ENCODE measurements at regions not wholly inside any gene's neighbourhood (a gene's known extent, or its start where the extent isn't known, plus 50 kb on each side); places are given as distances from the start of the nearest gene placed in this dataset.

GRCh38 chr6:22883061-22883717 lies 313.8 kb downstream of the HDGFL1 start:
- CTCF ChIA-PET = no interaction called here
- no TSS peak for BruUV-seq (replicated peaks)
- intact Hi-C loops (cut with micrococcal nuclease; ENCODE audit: unreplicated experiment) = no loop called here

DNA sequence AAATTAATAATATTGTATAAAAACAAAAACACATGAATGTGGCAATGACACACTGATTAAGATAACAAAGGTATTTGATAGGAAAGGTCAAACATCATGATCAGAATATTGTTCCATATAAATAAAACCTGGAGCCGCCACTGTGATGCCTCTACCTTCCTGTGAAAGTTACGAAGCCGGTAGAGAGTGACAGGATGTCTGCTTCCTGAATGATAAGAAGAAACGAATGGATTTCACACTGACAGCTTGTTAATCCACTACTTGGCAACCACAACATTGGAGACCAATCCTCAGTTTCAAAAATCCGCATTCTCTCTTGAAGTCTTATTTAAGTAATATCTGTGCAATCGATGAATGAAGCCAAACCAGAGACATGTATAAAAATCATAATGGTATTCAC lies 315.1 kb downstream of the HDGFL1 start:
- Histone ChIP-seq H3K9me3 (ENCODE audit: insufficient read depth, low read depth) (peaks cover 4% of the 10 kb centered on the region; the same call in 1 of the 2 replicates), H3K27me3 (ENCODE audit: insufficient read depth, low read depth) (no peaks in the 10 kb centered on the region), H3K36me3 (ENCODE audit: low read depth) (no peaks in the 10 kb centered on the region), H3K4me1 (replicated peaks; ENCODE audit: insufficient read depth) (peaks cover 32% of the 10 kb centered on the region), H2AFZ (no peak overlapping the region), H3K9me2 (ENCODE audit: insufficient read depth) (no peaks in the 10 kb centered on the region), H4K20me1 (ENCODE audit: insufficient read depth) (no peaks in the 10 kb centered on the region), H3K4me3 (no peak overlapping the region), H3F3A (ENCODE audit: insufficient read depth, low read depth) (peaks cover 17% of the 10 kb centered on the region), H3K79me2 (ENCODE audit: low read depth) (no peaks in the 10 kb centered on the region), H3K4me2 (no peak overlapping the region), H3K27ac (no peak overlapping the region)
- no TSS peak for BruUV-seq (replicated peaks)
- DNase-seq = no peak
- ChIA-PET POLR2A (ENCODE audit: unreplicated experiment) (interaction anchor here (0.7 kb wide), 1 partner anchor 861 kb away, joined by 6 read pairs; no protein-coding TSS in a partner anchor), CTCF (no interaction called here)
- TF ChIP-seq CTCF (conservative IDR thresholded peaks at IDR 0.05) (no peak), EZH2 (IDR thresholded peaks at IDR 0.05; ENCODE audit: low read depth) (no peak)
- intact Hi-C loops (cut with micrococcal nuclease; ENCODE audit: unreplicated experiment) = no loop called here

More at GRCh38 chr6:22883061-22883717, 313.8 kb downstream of the HDGFL1 start:
- Histone ChIP-seq H3K4me3 (no peak overlapping the region), H3K79me2 (ENCODE audit: low read depth) (no peaks in the 10 kb centered on the region), H3K4me2 (no peak overlapping the region), H3K9me2 (ENCODE audit: insufficient read depth) (no peaks in the 10 kb centered on the region), H4K20me1 (ENCODE audit: insufficient read depth) (no peaks in the 10 kb centered on the region), H3K9me3 (ENCODE audit: insufficient read depth, low read depth) (peaks cover 4% of the 10 kb centered on the region; the same call in 1 of the 2 replicates), H3K36me3 (ENCODE audit: low read depth) (no peaks in the 10 kb centered on the region), H3K4me1 (replicated peaks; ENCODE audit: insufficient read depth) (peaks cover 25% of the 10 kb centered on the region), H3K27ac (no peak overlapping the region), H3F3A (ENCODE audit: insufficient read depth, low read depth) (peaks cover 11% of the 10 kb centered on the region), H2AFZ (no peak overlapping the region), H3K27me3 (ENCODE audit: insufficient read depth, low read depth) (no peaks in the 10 kb centered on the region)
- TF ChIP-seq CTCF (conservative IDR thresholded peaks at IDR 0.05) (no peak), EZH2 (IDR thresholded peaks at IDR 0.05; ENCODE audit: low read depth) (no peak)
- no peak for DNase-seq
- POLR2A ChIA-PET (ENCODE audit: unreplicated experiment) = no interaction called here

- intact Hi-C loops (cut with micrococcal nuclease; ENCODE audit: unreplicated experiment) = no loop called here
- TF ChIP-seq CTCF (conservative IDR thresholded peaks at IDR 0.05) = no peak
- TF ChIP-seq EZH2 (IDR thresholded peaks at IDR 0.05; ENCODE audit: low read depth) = no peak
- H3K36me3 ChIP-seq (ENCODE audit: low read depth) = no peaks in the 10 kb centered on the region
- peaks cover 17% of the 10 kb centered on the region for H3K4me1 ChIP-seq (replicated peaks; ENCODE audit: insufficient read depth)
- no peak overlapping the region for H2AFZ ChIP-seq
- peak in 1 of 2 experiments; percentile 46 for DNase-seq
- H3K4me2 ChIP-seq = no peak overlapping the region
- ChIA-PET CTCF (no interaction called here), POLR2A (ENCODE audit: unreplicated experiment) (no interaction called here)
- no TSS peak for BruUV-seq (replicated peaks)
- H3F3A ChIP-seq (ENCODE audit: insufficient read depth, low read depth) = 0 out of 2 replicates have a peak, but pooled peaks cover 7% of the 10 kb centered on the region
- H4K20me1 ChIP-seq (ENCODE audit: insufficient read depth) = no peaks in the 10 kb centered on the region
- H3K79me2 ChIP-seq (ENCODE audit: low read depth) = no peaks in the 10 kb centered on the region
- no peaks in the 10 kb centered on the region for H3K9me2 ChIP-seq (ENCODE audit: insufficient read depth)
- H3K9me3 ChIP-seq (ENCODE audit: insufficient read depth, low read depth) = peaks cover 4% of the 10 kb centered on the region; the same call in 1 of the 2 replicates
- no peak overlapping the region for H3K4me3 ChIP-seq
- peak overlapping the region; percentile 78; the same call in 1 of the 2 replicates for H3K27ac ChIP-seq
- H3K27me3 ChIP-seq (ENCODE audit: insufficient read depth, low read depth) = no peaks in the 10 kb centered on the region
Observed at GRCh38 chr6:22886650-22887581, 317.6 kb downstream of the HDGFL1 start.
